ENCODE measurements at regions not wholly inside any gene's neighbourhood (a gene's known extent, or its start where the extent isn't known, plus 50 kb on each side); places are given as distances from the start of the nearest gene placed in this dataset.

DNA sequence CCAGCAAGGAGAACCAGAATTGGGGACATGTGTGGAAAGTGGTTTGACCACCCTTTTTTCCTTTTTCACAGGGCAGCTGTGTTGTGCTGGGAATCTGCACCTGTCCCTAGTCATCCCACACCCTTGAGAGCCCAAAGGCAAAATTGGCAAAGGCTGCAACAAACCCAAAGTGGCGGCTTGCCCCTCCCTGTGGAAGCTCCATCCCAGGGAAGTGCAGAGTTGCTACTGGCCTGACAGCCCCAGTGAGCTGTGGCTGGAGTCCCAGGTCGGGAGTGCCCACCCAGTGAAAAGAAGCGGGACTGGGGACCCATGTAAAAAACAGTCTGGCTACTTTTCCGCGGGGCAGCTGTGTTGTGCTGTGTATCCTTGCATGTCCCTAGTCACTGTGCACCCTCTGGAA lies 109.1 kb upstream of the GRM3 start:
- ATAC-seq = no peak

DNA sequence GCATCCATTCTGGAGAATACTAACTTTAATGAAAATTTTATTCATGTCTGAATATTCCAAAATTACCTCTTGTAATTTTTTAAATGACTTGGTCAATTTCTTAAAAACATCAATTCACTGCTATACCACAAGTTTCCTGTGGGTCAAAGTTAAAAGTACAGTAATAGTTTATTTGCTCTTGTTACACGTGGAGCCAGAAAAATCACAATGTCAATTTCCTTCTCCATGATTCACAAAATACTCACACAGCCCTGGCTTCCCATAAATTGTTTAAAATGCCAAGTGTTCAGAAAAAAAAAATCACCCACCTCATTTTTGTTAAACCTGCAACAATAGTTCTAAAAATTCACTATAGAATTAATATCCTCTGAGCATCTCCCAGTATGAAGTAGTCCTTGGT lies 139.5 kb upstream of the GRM3 start:
- in situ Hi-C loops (cut with MboI) = no loop called here
- 0% methylated on average over 1 of the region's 1 CpG for WGBS (ENCODE audit: insufficient coverage, low coverage, missing lambda C conversion rate)
- Histone ChIP-seq H4K20me1 (replicated peaks; ENCODE audit: control insufficient read depth, insufficient read depth, low read length) (no peaks in the 10 kb centered on the region), H3K9me1 (ENCODE audit: control insufficient read depth, insufficient read depth, low read length) (no peaks in the 10 kb centered on the region), H3K4me3 (no peak overlapping the region), H3K4me2 (ENCODE audit: insufficient read depth, low read length) (no peak overlapping the region), H3K36me3 (ENCODE audit: control insufficient read depth, insufficient read depth, low read length) (no peaks in the 10 kb centered on the region), H3K9me3 (replicated peaks; ENCODE audit: control insufficient read depth, insufficient read depth, low read depth, low read length) (no peaks in the 10 kb centered on the region), H3K27me3 (ENCODE audit: control insufficient read depth in 2 of 2, insufficient read depth in 2 of 2, low read length in 2 of 2) (no peaks in the 10 kb centered on the region), H3K4me1 (replicated peaks in 1 of 2; ENCODE audit: control insufficient read depth in 2 of 2, insufficient read depth in 2 of 2, low read length in 2 of 2) (no peaks in the 10 kb centered on the region), H2AFZ (ENCODE audit: low read depth, low read length) (no peak overlapping the region), H3K27ac (ENCODE audit: extremely low read depth, low read depth, low read length) (no peak overlapping the region), H3K9ac (ENCODE audit: insufficient read depth in 1 of 2, low read depth in 2 of 2, low read length in 2 of 2) (no peak overlapping the region), H3K79me2 (ENCODE audit: control insufficient read depth, insufficient read depth, low read length) (no peaks in the 10 kb centered on the region)
- no TSS peak for BruUV-seq (replicated peaks)
- ChIA-PET POLR2A (no interaction called here), CTCF (ENCODE audit: low intra/inter-chr PET ratio) (no interaction called here)
- FAIRE-seq (no peak), DNase-seq (ENCODE audit: extremely low read depth in 1 of 4, low spot score in 3 of 4) (no peak), ATAC-seq (no peak)
- intact Hi-C loops (cut with micrococcal nuclease) = no loop called here
- TF ChIP-seq SMC3 (conservative IDR thresholded peaks at IDR 0.05; ENCODE audit: insufficient read depth, low read depth, low read length) = no peak
- TF ChIP-seq MTF1 (CRISPR knock-in tag; IDR thresholded peaks at IDR 0.05; ENCODE audit: borderline replicate concordance) = no peak
- TF ChIP-seq ZNF507 (tag; conservative IDR thresholded peaks at IDR 0.05) = no peak
- TF ChIP-seq ILK (tag; IDR thresholded peaks at IDR 0.05; ENCODE audit: borderline replicate concordance, low read depth) = no peak
- TF ChIP-seq HNRNPH1 (optimal IDR thresholded peaks at IDR 0.05; ENCODE audit: low read depth, low read length) = no peak
- TF ChIP-seq ZNF668 (CRISPR knock-in tag; IDR thresholded peaks at IDR 0.05) = no peak
- TF ChIP-seq, protein P1, sequence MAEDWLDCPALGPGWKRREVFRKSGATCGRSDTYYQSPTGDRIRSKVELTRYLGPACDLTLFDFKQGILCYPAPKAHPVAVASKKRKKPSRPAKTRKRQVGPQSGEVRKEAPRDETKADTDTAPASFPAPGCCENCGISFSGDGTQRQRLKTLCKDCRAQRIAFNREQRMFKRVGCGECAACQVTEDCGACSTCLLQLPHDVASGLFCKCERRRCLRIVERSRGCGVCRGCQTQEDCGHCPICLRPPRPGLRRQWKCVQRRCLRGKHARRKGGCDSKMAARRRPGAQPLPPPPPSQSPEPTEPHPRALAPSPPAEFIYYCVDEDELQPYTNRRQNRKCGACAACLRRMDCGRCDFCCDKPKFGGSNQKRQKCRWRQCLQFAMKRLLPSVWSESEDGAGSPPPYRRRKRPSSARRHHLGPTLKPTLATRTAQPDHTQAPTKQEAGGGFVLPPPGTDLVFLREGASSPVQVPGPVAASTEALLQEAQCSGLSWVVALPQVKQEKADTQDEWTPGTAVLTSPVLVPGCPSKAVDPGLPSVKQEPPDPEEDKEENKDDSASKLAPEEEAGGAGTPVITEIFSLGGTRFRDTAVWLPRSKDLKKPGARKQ (CRISPR knock-in tag; IDR thresholded peaks at IDR 0.05) = no peak

More for the DNA sequence above, 109.1 kb upstream of the GRM3 start:
- no peaks in the 10 kb centered on the region for H3K4me1 ChIP-seq (replicated peaks in 1 of 2; ENCODE audit: control insufficient read depth in 2 of 2, insufficient read depth in 2 of 2, low read length in 2 of 2)
- no peak for DNase-seq (ENCODE audit: extremely low read depth in 1 of 4, low spot score in 3 of 4)
- intact Hi-C loops (cut with micrococcal nuclease) = no loop called here
- WGBS (ENCODE audit: insufficient coverage, low coverage, missing lambda C conversion rate) = 0% methylated on average over 5 of the region's 5 CpGs
- H3K27ac ChIP-seq (ENCODE audit: extremely low read depth, low read depth, low read length) = no peak overlapping the region
- H3K9me1 ChIP-seq (ENCODE audit: control insufficient read depth, insufficient read depth, low read length) = no peaks in the 10 kb centered on the region
- in situ Hi-C loops (cut with MboI) = no loop called here
- CTCF ChIA-PET (ENCODE audit: low intra/inter-chr PET ratio) = no interaction called here
- no peaks in the 10 kb centered on the region for H3K27me3 ChIP-seq (ENCODE audit: control insufficient read depth in 2 of 2, insufficient read depth in 2 of 2, low read length in 2 of 2)
- BruUV-seq (replicated peaks) = no TSS peak
- H4K20me1 ChIP-seq (replicated peaks; ENCODE audit: control insufficient read depth, insufficient read depth, low read length) = no peaks in the 10 kb centered on the region
- FAIRE-seq = no peak
- no peaks in the 10 kb centered on the region for H3K79me2 ChIP-seq (ENCODE audit: control insufficient read depth, insufficient read depth, low read length)
- H3K36me3 ChIP-seq (ENCODE audit: control insufficient read depth, insufficient read depth, low read length) = no peaks in the 10 kb centered on the region
- POLR2A ChIA-PET = no interaction called here
- H3K4me3 ChIP-seq = no peak overlapping the region
- TF ChIP-seq NFE2 (IDR thresholded peaks at IDR 0.05; ENCODE audit: low read depth) (no peak), KDM2B (CRISPR knock-in tag; IDR thresholded peaks at IDR 0.05) (no peak), NFRKB (IDR thresholded peaks at IDR 0.05; ENCODE audit: low read depth) (no peak), U2AF2 (optimal IDR thresholded peaks at IDR 0.05; ENCODE audit: low read depth, low read length) (no peak), ZFPM2 (CRISPR knock-in tag; IDR thresholded peaks at IDR 0.05) (no peak)
- TF ChIP-seq, protein P2, sequence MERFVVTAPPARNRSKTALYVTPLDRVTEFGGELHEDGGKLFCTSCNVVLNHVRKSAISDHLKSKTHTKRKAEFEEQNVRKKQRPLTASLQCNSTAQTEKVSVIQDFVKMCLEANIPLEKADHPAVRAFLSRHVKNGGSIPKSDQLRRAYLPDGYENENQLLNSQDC (CRISPR knock-in tag; IDR thresholded peaks at IDR 0.05) = no peak
- TF ChIP-seq, protein P3, sequence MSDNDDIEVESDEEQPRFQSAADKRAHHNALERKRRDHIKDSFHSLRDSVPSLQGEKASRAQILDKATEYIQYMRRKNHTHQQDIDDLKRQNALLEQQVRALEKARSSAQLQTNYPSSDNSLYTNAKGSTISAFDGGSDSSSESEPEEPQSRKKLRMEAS (CRISPR knock-in tag; IDR thresholded peaks at IDR 0.05) = no peak
- TF ChIP-seq, protein P4, sequence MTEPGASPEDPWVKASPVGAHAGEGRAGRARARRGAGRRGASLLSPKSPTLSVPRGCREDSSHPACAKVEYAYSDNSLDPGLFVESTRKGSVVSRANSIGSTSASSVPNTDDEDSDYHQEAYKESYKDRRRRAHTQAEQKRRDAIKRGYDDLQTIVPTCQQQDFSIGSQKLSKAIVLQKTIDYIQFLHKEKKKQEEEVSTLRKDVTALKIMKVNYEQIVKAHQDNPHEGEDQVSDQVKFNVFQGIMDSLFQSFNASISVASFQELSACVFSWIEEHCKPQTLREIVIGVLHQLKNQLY (CRISPR knock-in tag; conservative IDR thresholded peaks at IDR 0.05) = no peak
- H2AFZ ChIP-seq (ENCODE audit: low read depth, low read length) = no peak overlapping the region
- no peak overlapping the region for H3K9ac ChIP-seq (ENCODE audit: insufficient read depth in 1 of 2, low read depth in 2 of 2, low read length in 2 of 2)
- H3K9me3 ChIP-seq (replicated peaks; ENCODE audit: control insufficient read depth, insufficient read depth, low read depth, low read length) = no peaks in the 10 kb centered on the region; the same call in 1 of the 2 replicates
- H3K4me2 ChIP-seq (ENCODE audit: insufficient read depth, low read length) = no peak overlapping the region

Data from K562 (cell line).